Head of caudate nucleus (tissue), 42 donors: ENCODE measurements at regions not wholly inside any gene's neighbourhood (a gene's known extent, or its start where the extent isn't known, plus 50 kb on each side); places are given as distances from the start of the nearest gene placed in this dataset.

Experiments used
- DNase-seq, 42 donors: peaks; one replicate each; pipeline versions ENCODE4 v3.0.0 to v3.0.0-alpha.2; 2020 to 2021; ENCODE audit warnings: mixed read lengths in 7 of 42
- intact Hi-C: fragments of 100-400 bp; cut with DNase I; formaldehyde crosslinking; loops from one replicate; pipeline ENCODE4 v1.15.0; 2022

GRCh38 chr12:92560713-92561542, 141.9 kb upstream of the PLEKHG7 start:
- intact Hi-C loops, result no loop called here
- no peak for DNase-seq

- DNase-seq, result no peak
- intact Hi-C loops, result no loop called here
Observed at GRCh38 chr12:92558806-92559205, 144.0 kb upstream of the PLEKHG7 start.

- intact Hi-C loops, result no loop called here
- no peak for DNase-seq
Observed at GRCh38 chr12:92558215-92558773, 144.5 kb upstream of the PLEKHG7 start.

GRCh38 chr12:92557422-92557724, 145.4 kb upstream of the PLEKHG7 start:
- no peak for DNase-seq
- intact Hi-C loops, result no loop called here

DNA sequence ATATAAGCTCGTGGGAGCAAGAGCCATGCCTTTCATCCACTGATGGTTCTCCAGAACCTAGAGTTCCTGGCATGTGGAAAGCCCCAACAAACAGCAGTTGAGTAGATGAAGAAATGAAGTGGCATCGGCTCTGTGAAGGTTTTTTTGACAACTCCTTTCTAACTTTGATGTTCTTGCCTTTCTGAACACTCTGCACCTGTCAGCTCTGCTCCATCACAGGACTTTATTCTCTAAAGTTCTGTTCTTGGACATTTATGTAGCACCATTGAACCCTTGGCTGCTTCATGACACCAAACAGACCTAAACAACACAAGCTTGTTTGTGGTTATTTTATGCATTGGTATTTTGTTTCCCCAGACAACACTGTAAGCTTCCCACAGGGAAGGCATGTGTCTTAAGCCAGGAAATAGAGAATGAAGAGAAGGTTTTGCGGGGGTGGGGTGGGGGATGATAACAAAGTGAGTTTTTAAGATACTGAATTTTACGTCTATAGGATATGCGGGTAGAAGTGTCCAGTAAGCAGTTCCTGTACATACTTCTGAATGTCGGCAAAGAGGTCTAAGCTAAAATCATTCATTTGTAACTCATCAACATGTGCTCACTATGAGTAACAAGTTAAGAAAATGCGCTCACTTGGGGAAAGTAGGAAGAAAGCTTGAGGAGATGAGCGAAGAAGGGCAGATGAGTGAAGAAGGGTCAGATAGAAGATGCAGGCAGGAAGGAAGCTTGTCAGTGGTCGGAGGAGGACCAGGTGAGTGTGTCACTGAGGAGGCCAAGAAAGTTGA, 146.0 kb upstream of the PLEKHG7 start:
- no peak for DNase-seq
- intact Hi-C loops, result no loop called here

GRCh38 chr12:92556141-92556540, 146.6 kb upstream of the PLEKHG7 start:
- intact Hi-C loops, result no loop called here
- no peak for DNase-seq

GRCh38 chr12:92554158-92555073, 148.4 kb upstream of the PLEKHG7 start:
- intact Hi-C loops, result no loop called here
- no peak for DNase-seq

DNA sequence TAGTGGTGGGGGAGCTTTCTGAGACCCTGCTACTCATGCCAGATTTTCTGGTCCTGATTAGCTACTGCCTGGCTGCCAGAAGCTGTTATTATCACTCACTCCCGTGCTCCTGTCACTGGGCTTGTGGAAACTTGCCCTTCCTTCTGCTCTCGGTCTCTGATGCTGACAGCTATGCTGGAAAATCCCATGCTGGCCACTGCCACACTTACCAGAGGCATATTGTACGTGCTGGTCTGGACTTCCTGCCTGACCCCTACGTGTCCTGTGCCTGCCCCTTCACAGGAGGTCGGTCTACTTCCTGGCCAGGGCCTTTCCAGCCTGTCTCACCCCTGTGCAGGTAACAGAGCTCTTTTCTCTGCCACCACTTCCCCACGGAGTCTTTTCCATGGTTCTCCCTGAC, 149.4 kb upstream of the PLEKHG7 start:
- DNase-seq, result no peak
- intact Hi-C loops, result no loop called here

- DNase-seq, result no peak
- intact Hi-C loops, result no loop called here
Observed at GRCh38 chr12:92552412-92553108, 150.2 kb upstream of the PLEKHG7 start.

GRCh38 chr12:92551853-92552397, 150.9 kb upstream of the PLEKHG7 start:
- intact Hi-C loops, result no loop called here
- no peak for DNase-seq

DNA sequence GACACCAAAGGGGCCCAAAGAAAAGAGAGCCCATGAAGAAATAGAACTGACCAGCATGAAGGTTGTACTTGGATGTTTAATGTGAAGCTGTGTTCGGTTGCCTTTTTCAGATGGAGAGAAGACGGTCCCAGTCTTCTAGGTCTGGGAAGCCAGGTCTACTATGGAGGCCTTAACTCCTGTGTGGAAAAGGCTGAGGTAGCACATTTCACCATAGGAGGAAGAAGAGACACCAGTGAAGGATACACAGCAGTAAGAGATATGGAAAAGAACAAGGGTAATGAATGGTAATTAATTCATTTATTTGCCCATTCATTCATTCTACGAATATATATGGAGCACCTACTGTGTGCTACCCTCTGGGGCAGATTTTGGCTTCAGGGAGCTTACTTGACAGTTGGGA, 151.6 kb upstream of the PLEKHG7 start:
- intact Hi-C loops, result no loop called here
- no peak for DNase-seq

GRCh38 chr12:92550661-92551060, 152.1 kb upstream of the PLEKHG7 start:
- intact Hi-C loops, result no loop called here
- no peak for DNase-seq

GRCh38 chr12:92550254-92550653, 152.5 kb upstream of the PLEKHG7 start:
- DNase-seq, result no peak
- intact Hi-C loops, result no loop called here

DNA sequence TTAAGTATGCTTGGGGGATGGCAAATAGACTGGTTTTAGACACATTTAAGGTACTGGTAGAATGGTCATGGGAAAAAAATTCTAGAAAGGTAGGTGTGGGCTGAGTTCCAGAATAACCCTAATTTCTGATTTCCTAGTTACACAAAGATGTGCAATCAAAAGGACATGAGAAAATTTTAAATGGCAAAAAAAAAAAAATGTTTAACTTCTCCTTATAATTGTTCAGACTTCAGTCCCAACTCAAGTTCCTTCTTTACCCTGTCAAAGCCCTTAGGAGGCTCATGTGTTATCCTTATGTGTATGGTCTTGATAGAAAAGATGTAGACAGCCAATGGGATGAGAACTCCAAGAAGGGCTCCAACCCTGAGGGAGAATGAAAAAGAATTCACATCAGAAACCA, 153.3 kb upstream of the PLEKHG7 start:
- intact Hi-C loops, result no loop called here
- DNase-seq, result no peak

- DNase-seq, result no peak
- intact Hi-C loops, result no loop called here
Observed at GRCh38 chr12:92547906-92548305, 154.9 kb upstream of the PLEKHG7 start.

GRCh38 chr12:92547420-92547819, 155.4 kb upstream of the PLEKHG7 start:
- intact Hi-C loops, result no loop called here
- no peak for DNase-seq

GRCh38 chr12:92546635-92547348, 156.0 kb upstream of the PLEKHG7 start:
- DNase-seq, result no peak
- intact Hi-C loops, result no loop called here

GRCh38 chr12:92546259-92546634, 156.5 kb upstream of the PLEKHG7 start:
- intact Hi-C loops, result no loop called here

More at GRCh38 chr12:92546259-92546634, 156.5 kb upstream of the PLEKHG7 start:
- no peak for DNase-seq
